HL-60 (cell line): ENCODE measurements at regions not wholly inside any gene's neighbourhood (a gene's known extent, or its start where the extent isn't known, plus 50 kb on each side); places are given as distances from the start of the nearest gene placed in this dataset.

Experiments used
- DNase-seq, 2 experiments: peaks; one replicate each; pipeline ENCODE4 v3.0.0-alpha.2; 2010 to 2020; ENCODE audit warnings: low read depth in 1 of 2, low spot score in 1 of 2
- H3K27ac ChIP-seq: fragments of 250-450 bp; sonication (Bioruptor Pico); replicated peaks from 2 replicates; pipeline ENCODE4 v1.5.1; 2020; ENCODE audit warnings: mild to moderate bottlenecking, moderate library complexity
- H3K27me3 ChIP-seq: fragments of 250-450 bp; sonication (Bioruptor Pico); 2 replicates; pipeline ENCODE4 v1.5.1; 2021; ENCODE audit warnings: mild to moderate bottlenecking, moderate library complexity; ENCODE audit not compliant: insufficient read depth, poor library complexity, severe bottlenecking
- H3K4me3 ChIP-seq: replicated peaks from 2 replicates; pipeline ENCODE4 v1.5.1; 2011; ENCODE audit warnings: mild to moderate bottlenecking, control low read depth, low read length; ENCODE audit not compliant: insufficient read depth
- GABPA ChIP-seq: IDR thresholded peaks from 2 replicates; pipeline ENCODE4 v1.6.1; 2012; ENCODE audit warnings: low read depth
- POLR2AphosphoS5 ChIP-seq: IDR thresholded peaks from 2 replicates; pipeline ENCODE4 v1.6.1; 2012; ENCODE audit warnings: low read depth
- SPI1 ChIP-seq: IDR thresholded peaks from 2 replicates; pipeline ENCODE4 v1.6.1; 2012; ENCODE audit warnings: low read depth, mild to moderate bottlenecking, borderline replicate concordance
- TF ChIP-seq, protein P1 (sequence below): IDR thresholded peaks from one replicate; pipeline ENCODE4 v1.5.1; 2011; ENCODE audit warnings: low read length, control low read depth, inconsistent platforms; ENCODE audit not compliant: insufficient read depth
- TF ChIP-seq, protein P2 (sequence below): IDR thresholded peaks from 2 replicates; pipeline ENCODE4 v1.6.1; 2012; ENCODE audit warnings: low read depth; ENCODE audit not compliant: insufficient replicate concordance

DNA sequence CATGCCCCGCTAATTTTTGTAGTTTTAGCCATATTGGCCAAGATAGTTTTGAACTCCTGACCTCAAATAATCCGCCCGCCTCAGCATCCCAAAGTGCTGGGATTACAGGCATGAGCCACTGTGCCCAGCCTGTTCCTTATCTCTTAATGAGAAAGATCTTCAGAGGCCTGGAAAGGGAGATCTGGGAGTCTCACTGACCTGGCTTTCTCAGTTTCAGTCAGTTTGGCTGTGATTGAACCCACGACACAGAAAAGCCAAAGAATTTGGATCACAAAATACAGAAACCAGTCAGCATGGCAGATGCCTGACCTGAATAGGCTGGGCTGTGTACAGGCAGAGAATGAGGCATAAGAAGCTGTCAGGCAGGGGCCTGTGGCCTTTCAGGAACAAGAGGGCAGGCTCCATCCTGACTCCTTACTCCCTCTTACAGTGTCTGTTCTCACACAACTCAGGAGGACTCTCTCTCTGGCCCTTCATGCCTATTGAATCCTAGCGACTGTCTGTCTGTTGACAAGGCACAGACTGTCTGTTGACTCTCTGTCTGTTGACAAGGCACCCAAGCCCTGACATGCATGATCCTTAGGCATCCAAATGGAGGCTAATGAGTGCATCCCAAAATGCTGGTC lies 366.5 kb upstream of the CCDC196 start:
- Histone ChIP-seq H3K27ac (no peak overlapping the region), H3K4me3 (no peak overlapping the region), H3K27me3 (no peaks in the 10 kb centered on the region)
- no peak for TF ChIP-seq GABPA
- TF ChIP-seq SPI1, result no peak
- TF ChIP-seq, protein P1, sequence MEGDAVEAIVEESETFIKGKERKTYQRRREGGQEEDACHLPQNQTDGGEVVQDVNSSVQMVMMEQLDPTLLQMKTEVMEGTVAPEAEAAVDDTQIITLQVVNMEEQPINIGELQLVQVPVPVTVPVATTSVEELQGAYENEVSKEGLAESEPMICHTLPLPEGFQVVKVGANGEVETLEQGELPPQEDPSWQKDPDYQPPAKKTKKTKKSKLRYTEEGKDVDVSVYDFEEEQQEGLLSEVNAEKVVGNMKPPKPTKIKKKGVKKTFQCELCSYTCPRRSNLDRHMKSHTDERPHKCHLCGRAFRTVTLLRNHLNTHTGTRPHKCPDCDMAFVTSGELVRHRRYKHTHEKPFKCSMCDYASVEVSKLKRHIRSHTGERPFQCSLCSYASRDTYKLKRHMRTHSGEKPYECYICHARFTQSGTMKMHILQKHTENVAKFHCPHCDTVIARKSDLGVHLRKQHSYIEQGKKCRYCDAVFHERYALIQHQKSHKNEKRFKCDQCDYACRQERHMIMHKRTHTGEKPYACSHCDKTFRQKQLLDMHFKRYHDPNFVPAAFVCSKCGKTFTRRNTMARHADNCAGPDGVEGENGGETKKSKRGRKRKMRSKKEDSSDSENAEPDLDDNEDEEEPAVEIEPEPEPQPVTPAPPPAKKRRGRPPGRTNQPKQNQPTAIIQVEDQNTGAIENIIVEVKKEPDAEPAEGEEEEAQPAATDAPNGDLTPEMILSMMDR, result no peak
- TF ChIP-seq, protein P2, sequence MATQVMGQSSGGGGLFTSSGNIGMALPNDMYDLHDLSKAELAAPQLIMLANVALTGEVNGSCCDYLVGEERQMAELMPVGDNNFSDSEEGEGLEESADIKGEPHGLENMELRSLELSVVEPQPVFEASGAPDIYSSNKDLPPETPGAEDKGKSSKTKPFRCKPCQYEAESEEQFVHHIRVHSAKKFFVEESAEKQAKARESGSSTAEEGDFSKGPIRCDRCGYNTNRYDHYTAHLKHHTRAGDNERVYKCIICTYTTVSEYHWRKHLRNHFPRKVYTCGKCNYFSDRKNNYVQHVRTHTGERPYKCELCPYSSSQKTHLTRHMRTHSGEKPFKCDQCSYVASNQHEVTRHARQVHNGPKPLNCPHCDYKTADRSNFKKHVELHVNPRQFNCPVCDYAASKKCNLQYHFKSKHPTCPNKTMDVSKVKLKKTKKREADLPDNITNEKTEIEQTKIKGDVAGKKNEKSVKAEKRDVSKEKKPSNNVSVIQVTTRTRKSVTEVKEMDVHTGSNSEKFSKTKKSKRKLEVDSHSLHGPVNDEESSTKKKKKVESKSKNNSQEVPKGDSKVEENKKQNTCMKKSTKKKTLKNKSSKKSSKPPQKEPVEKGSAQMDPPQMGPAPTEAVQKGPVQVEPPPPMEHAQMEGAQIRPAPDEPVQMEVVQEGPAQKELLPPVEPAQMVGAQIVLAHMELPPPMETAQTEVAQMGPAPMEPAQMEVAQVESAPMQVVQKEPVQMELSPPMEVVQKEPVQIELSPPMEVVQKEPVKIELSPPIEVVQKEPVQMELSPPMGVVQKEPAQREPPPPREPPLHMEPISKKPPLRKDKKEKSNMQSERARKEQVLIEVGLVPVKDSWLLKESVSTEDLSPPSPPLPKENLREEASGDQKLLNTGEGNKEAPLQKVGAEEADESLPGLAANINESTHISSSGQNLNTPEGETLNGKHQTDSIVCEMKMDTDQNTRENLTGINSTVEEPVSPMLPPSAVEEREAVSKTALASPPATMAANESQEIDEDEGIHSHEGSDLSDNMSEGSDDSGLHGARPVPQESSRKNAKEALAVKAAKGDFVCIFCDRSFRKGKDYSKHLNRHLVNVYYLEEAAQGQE, result no peak
- no peak for TF ChIP-seq POLR2AphosphoS5
- DNase-seq, result no peak

DNA sequence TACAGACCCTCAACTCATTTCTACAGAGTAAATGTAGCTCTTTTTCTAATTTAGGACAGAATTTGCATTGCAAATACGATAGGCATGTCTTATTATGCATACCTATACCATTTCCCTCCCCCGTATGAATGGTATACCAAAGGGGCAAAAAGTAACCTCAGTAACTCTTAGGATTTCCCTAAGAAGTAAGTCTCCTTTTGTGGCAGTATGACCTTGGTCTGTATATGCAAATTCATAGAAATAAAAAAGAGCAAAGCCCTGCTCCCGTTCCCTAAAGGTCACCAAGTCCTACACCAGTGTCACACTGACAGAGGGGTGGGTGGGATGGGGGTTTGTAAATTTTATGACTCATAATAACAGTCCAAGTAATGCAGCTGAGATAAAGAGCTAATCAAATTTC lies 365.8 kb upstream of the CCDC196 start:
- TF ChIP-seq, protein P1, result no peak
- no peak for TF ChIP-seq GABPA
- no peak for TF ChIP-seq POLR2AphosphoS5
- TF ChIP-seq, protein P2, result no peak
- TF ChIP-seq SPI1, result no peak
- DNase-seq, result no peak

DNA sequence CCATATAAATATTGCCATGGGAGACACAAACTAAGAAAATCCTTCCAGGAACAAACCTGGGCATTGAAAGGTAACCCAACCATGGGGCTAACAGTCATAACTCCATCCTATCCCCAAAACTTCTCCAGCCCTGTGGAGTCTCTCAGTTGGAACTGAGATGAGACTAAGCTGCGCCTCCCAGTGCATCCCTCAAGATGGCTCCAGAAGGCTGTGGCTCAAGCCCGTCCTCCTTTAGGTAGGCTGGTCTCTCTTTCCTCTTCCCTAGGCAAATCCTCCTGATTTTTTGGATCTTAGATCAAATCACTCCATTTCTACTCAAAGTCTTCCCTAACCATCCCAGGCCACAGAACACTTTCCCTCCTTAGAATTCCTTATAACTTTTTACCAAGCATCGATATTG lies 364.3 kb upstream of the CCDC196 start:
- Histone ChIP-seq H3K27ac (no peak overlapping the region), H3K4me3 (no peak overlapping the region), H3K27me3 (no peaks in the 10 kb centered on the region)
- DNase-seq, result no peak
- TF ChIP-seq, protein P2, result no peak
- TF ChIP-seq, protein P1, result no peak
- TF ChIP-seq SPI1 (no peak), POLR2AphosphoS5 (no peak), GABPA (no peak)

More for the DNA sequence above, 365.8 kb upstream of the CCDC196 start:
- Histone ChIP-seq H3K27me3 (no peaks in the 10 kb centered on the region), H3K27ac (no peak overlapping the region), H3K4me3 (no peak overlapping the region)
